GM19240 (cell line): ENCODE measurements at regions not wholly inside any gene's neighbourhood (a gene's known extent, or its start where the extent isn't known, plus 50 kb on each side); places are given as distances from the start of the nearest gene placed in this dataset.

ENCODE experiments used
- DNase-seq: peaks from one replicate; pipeline ENCODE4 v3.0.0; 2011; ENCODE audit warnings: low spot score; ENCODE audit not compliant: insufficient read length

DNA sequence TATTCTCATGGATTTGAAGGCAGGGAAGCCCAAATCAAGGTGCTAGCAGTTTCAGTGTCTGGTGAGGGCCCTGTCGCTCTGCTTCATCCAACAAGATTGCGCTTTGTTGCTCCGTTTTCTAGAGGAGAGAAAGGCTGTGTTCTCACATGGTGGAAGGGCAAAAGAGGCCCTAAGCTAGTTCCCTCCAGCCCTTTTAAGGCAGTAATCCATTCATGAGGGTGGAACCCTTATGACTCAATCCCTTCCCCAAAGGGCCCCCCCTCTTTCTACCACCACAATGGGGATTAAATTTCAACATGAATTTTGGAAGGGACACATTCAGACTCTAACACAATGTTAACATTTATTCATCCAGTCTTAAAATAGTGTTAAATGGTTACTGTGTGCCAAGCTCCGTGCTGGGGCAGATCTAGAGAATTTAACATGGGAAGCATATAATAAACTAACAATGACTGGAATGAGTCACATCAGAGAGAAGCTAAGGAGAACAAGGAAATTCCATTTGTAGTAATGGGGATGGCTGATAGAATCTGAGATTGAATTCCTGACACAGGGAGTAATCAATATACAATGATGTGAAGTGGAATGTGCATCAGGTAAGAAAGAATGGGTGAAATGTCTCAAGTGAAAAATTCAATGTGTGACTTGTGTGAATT lies 382.8 kb upstream of the ZNF608 start:
- DNase-seq = no peak

DNA sequence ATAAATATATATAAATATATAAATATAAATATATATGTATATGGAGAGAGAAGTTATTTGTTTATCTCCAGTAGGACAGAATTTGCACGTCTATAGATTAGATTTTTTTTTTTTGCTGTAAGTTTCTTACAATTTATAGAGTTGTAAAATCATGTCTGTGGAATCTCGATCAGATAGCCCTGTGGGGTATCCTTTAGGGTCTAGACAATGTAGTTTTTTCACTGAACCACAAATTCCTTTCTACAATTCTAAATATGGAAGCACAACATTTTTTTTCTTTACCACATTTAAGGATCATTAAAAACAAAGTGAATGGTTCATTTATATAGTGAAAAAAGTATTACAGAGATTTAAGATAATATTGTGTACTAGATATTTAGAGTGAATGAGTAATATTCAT lies 384.2 kb upstream of the ZNF608 start:
- no peak for DNase-seq

DNA sequence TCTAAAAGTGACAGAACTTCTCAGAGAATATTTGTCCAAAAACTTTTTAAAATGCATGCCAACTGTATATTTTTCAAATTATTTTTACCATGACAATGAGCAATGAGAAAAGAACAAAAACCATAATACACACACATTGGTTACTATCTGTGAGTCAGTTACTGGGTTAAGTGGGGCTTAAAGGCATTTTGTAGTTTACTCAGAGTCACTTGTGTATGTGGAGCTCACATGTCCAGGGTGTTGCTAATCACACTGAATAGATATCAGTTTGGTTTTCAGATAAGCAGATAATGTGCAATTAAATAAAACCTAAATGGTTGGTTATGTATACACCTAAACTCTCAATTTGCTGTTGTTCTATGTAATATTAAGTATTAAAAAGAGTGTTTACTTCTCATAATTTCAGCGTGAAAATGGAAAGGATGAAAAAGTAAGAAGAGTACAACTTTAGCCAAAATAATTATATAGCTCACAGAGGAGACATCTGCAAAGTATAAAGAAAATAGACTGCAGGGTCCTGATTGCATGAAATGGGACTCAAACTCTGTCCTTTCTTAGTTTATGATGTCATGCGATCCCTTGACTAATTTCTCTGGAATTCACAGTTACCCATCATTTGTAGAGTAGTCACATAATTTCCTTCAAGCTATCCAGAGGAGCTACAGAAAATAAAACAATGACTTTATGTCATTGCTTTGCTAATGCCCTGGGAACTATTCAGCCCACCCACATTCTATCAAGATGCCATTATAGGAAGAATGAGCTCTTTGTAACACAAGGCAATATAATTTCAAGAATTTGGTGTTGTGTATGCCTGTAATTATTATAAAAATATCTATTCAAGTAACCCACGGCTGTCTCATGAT lies 388.0 kb upstream of the ZNF608 start:
- DNase-seq = no peak

DNA sequence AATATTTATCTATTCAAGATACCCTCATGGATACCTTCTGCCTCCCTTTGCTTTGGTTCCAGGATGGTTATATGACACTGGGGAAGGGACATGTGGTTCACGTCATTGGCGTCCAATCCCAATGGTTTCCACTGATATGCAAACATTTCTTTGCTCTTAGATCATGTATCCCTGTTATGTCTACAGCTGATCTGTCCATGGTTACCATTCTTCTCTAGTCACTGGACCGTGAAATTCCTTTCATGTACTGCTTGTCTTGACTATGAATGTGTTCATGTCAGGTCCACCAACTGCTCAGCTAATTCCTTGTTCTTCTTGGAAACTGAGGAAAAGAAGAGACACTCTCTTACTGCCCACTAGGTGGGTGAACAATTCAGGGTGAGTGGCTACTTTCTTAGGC lies 391.1 kb upstream of the ZNF608 start:
- no peak for DNase-seq

GRCh38 chr5:125138266-125138665 lies 391.8 kb upstream of the ZNF608 start:
- no peak for DNase-seq

DNA sequence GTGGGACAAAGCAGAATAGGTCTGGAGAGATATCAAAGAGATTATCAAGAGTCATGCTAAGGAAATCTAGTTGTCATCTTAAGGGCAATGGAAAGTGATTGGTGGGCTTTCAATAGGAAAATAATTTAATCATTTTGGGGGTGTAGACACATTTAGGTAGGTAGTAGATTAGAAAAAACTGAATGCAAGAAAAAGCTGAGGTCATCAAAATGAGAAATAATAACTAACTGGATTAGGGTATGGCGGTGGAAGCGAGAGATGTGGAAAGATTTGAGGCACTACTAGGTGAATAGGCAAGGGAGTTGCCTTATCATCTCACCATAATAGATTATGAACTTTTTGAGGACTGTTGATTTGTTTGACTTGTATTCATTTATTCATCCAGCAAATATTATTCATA lies 393.2 kb upstream of the ZNF608 start:
- no peak for DNase-seq

GRCh38 chr5:125140220-125140619 lies 393.8 kb upstream of the ZNF608 start:
- DNase-seq = no peak

- DNase-seq = no peak
Observed at GRCh38 chr5:125140855-125141254, 394.4 kb upstream of the ZNF608 start.

DNA sequence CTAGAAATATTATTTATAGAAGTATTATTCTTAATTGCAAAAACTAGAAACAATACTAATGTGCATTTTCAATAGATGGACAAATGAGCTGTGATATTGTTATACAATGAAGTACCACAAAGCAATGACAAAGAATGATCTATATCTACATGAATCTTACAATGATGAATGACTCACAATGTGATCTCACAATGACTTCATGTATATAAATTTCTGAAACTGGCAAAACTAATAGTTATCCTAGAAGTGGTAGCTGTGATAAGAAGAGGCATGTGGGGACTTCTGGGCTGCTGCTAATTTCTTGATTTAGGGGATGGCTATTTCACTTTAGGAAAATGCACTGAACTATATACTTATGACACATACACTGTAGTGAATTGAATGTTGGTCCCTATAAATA lies 396.0 kb upstream of the ZNF608 start:
- DNase-seq = no peak

GRCh38 chr5:125143011-125143410 lies 396.6 kb upstream of the ZNF608 start:
- DNase-seq = no peak

- DNase-seq = no peak
Observed at GRCh38 chr5:125148076-125148475, 401.6 kb upstream of the ZNF608 start.

GRCh38 chr5:125148706-125149105 lies 402.3 kb upstream of the ZNF608 start:
- no peak for DNase-seq

DNA sequence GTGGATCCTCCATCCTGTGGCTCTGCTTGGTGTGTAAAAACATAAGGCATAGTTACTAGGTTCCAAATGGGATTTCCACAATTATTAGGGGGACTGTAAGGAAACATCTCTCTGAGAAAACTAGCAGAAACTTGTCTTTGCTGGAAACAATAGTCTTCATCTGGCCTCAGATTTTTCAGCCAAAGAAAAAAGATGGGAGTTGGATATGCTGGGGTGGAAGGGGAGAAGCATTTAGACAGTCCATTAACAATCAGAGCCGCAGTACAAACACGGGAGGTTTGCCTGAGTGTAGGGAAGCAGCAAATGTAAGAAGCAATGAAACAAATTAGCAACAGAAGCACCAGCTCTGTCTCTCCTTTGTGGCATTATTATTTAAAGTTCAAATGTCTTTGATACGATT lies 402.7 kb upstream of the ZNF608 start:
- no peak for DNase-seq

DNA sequence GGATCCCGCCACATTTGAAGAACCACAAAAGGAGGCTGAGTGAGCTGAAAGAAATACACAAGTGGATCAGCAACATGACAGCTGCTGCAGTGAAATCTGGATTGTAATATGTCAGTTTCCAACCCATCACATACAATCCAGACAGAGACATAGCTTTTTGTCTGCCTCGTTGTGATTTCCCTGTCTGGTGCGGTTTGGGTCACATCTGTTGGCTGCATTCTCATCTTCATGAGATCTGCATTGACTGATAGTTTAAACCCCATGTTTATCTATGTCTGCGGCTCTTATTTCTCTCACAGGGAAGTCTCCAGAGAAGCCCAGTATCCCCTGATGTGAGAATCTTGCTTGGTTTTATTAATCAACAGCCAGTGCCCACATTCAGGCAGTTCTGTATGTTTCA lies 403.1 kb upstream of the ZNF608 start:
- DNase-seq = no peak

GRCh38 chr5:125150041-125150669 lies 403.7 kb upstream of the ZNF608 start:
- DNase-seq = no peak

DNA sequence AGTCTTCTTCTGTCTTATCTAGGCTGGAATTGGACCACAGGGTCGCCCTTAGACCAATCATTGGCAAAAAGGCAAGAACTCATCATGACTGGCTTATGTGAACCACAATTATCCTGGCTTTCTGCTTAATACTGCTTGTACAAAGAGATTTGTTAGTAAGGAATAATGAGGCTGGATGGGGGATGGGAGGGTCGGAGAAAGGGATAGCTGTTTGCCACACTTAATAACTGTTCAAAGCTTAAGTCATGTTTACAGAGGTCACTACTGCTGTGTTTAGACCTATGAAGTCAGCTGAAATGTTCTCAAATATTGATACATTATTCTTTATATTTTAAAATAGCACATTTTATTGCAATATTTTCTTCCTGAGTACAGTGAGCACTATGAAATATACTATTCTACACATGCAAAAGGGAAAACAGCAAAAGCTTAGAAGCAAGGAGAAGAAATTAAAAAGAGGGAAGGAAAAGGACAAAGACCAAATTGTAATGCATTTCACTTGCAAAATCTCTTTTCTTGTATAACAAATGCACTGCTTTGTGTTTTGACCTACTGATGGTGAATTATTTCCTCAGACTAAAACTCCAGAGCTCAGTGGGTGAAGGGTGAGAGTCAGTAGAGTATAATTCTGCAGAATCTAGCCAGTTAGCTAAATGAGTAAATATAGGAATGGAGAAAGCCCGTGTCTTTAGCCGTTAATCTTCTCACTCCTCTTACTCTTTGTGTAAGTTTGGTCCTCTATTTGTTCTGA lies 404.9 kb upstream of the ZNF608 start:
- DNase-seq = no peak

GRCh38 chr5:125152044-125152443 lies 405.6 kb upstream of the ZNF608 start:
- DNase-seq = no peak

DNA sequence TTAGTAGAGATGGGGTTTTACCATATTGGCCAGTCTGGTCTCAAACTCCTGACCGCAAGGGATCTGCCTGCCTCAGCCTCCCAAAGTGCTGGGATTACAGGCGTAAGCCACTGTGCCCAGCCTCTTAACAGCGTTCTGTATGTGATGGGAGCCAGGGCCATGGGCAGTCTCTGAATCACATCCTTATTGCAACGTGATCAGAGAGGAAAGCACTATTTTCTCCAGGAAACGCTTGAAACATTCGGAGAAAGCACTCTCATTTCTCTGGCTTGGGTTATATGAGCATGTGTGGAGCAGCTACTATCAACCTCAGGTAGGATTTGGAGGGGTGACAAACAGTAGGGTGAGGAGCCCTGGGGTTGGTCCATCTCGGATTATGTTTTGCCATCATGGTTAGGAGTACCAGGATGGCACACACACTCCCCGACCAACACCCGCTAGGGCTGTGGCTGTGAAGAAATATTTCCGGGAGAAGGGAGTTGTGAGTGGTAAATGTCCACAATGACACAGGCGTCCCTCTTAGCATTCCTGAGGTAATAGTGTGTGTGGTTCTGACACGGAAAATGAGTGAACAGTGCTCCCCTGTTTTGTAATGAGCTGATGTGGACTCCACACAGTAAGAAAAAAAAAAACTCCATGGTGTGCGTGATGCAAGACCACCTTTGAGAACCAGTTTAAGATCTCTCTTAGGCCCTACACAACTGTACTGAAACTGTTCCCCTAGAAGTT lies 406.2 kb upstream of the ZNF608 start:
- no peak for DNase-seq

GRCh38 chr5:125153231-125153630 lies 406.8 kb upstream of the ZNF608 start:
- no peak for DNase-seq

DNA sequence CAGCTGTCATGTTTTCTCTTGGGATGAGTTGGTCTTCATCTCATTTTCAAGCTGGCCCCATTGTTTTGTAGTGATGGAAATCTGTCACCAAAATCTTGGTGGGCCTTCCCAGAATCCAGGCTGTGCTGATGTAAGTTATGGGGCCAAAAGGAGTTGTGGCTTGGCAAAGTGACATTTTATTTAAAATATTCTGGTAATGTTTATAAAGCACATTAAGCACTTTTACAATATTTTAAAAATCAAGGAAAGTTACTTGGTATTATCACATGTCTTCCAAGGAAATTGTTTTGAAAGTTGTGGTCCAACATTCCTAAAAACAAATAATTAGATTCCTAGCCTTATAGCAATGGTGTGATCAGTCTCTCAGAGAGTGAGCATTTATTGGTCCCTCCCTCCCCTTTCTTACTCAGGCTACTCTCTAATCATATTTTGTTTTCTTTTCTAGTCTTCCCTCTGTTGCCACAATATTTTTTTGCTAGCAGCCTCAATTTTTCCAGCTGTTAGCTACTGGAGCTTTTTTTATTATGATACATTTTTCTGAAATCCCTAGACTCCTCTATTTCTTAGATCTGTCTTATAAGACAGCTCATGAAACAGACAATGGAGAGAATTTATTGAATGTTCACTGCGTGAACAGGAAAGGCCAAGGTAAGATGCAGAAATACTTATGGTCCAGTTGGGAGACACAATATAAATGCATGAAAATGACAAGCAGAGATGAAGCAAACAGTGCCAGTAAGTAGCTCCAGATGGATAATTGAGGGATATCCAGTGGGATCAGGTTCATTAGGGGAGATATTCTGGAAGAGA lies 408.1 kb upstream of the ZNF608 start:
- no peak for DNase-seq
